Left renal pelvis (tissue), 4 donors: ENCODE measurements at regions not wholly inside any gene's neighbourhood (a gene's known extent, or its start where the extent isn't known, plus 50 kb on each side); places are given as distances from the start of the nearest gene placed in this dataset.

Experiments
- DNase-seq, 4 donors: peaks; one replicate each; pipeline ENCODE4 v3.0.0-alpha.2; 2013; ENCODE audit warnings: low read depth in 4 of 4, low spot score in 3 of 4

DNA sequence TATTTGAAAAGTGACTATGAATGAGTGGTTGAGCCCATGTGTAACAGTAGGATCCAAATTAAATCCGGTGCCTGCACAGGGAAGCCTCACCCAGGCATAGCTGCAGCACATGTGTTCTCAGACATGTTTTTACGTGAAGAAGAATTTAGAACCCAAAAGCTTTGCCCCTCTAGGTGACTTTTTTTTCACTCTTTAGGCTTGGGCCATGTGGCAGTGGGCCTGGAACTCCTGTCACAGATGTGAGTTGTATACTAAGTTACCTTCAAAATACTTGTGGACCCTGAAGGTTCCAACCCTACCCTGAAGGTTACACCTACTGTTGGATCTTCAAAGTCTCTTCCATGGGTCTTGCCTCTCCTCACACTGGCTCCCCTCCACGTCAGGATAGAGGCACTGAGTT is 146.6 kb downstream of the GAS1 start:
- no peak for DNase-seq

DNA sequence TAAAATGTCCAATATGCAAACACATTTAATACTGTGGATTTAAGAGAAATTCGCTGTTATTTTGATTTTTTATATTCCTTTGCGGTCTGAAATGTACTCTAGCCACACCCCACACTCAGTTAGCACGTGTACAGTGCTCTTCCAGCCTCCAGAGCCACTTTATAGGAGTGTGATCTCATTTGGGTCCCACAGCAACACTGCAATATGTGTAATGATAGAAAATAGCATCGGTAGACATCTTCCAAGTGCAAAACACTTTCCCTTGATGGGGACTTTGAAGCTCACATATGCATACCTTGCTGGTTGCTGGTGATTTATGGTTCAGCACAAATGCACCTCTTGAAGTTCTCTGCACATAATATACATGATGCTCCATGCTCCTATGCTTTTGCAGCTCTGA is 148.3 kb downstream of the GAS1 start:
- no peak for DNase-seq

DNA sequence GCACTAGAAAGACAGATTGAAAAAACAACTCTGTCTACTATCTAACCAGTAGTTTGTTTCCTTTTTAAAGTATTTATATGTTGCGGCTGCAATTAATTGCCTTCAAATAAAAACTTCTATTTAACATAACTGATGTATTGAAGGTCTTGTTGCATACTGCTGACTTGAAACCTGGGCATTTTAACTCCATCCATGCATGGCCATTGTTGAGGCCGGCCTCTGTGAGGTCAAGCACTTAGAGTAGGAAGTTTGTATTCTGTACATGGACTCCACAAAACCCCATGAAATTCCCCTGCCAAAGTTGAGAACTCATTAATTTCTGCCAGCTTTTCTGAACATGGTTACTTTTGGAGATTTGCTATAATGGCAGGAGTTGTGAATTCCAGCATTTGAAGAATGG is 150.6 kb downstream of the GAS1 start:
- DNase-seq: no peak

DNA sequence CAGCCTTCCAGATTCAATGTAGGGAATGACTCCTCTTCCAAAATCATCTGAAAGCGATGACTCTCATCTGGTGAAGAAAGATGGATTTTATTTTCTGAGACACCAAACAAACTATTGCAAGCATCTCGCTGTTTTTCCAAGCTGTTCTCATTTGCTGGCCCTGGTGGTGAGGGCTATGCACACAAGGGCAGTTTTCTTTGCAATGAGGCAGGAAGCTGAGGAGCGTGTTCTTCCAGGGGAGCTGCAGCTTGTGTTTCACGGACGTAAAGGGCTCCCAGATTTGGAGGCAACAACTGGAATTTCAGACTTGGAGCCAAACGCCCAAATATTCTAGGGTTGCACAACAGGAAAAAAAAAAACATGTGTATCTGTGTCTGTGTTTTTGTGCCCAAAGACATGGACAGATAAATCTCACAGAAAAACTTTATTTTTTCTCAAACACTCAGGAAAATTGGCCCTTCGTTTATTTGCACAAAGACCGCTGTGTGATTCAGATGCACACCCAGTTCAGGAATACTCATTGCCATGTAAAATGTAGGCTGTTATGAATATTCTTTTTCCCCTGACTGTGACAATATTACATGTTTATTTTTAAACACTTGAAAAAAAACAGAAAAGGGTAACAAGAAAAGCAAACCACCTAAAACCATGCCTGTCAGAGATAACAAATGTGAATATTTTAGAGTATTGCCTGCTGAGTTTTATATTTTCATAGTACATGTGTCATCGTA is 151.3 kb downstream of the GAS1 start:
- DNase-seq: no peak

DNA sequence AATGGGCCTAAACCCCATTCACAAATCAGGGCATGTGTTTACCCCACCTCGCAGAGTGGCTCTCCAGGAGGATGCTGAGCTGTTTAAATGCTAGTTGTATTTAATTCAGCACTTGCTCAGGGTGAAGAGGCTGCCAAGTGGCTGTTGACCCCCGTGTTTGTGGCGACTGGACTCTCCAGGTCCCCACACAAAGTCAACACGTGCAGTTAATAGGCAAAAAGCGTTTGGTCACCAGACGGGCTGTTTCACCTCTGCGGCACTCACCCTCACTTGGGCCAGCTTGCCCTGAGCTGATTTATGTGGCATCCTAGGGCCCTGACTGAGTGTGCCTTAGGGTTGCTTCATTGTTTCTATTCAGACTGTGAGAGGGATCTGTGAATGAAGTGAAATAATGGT is 152.3 kb downstream of the GAS1 start:
- DNase-seq: no peak

DNA sequence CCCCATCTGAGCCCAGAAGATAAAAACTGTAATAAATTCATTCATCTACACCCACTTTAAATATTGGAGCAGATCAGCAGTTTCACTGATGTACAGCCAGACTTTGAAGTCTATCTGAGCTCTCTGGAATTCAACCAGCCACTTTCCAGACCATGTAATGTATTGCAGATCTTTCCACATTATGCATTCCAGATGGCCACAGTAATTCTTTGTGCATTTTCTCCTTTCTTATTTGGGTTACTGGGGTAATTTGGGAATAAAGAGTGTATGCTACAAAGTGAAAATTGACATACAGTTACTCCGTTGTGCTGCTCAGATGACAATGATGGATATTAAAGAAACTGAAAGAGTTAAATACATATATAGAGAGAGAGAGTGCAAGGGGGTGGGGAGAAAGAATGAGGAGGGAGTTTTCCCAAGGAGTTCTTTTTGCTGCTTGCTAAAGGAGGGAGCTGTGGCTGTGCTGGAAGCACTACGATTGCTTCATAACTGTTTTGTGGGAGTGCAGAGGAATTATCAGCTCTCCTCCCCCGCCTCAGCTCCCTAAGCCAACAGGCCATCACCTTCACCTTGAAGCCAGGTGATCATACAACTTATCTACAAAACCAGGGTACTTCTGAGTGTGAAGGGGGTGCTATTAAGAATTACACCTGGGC is 152.8 kb downstream of the GAS1 start:
- no peak for DNase-seq

DNA sequence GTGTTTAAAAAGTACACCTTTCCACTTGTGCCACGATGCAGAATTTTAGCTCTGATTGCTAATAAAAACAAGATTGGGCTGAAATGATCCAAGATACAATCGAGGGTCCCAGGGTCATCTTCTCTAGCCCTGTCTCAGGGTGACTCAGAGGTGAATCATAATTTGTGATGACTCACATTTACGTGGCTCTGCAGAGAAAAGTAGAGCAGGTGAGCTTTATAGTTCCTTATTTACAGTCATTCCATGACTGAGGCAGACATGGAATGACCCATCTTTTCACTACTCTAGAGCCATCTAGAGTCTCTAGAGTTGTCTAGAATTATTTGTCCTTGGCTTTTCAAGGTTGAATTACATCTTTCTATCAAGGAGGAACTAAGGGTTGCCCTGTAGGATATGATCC is 155.2 kb downstream of the GAS1 start:
- DNase-seq: no peak

DNA sequence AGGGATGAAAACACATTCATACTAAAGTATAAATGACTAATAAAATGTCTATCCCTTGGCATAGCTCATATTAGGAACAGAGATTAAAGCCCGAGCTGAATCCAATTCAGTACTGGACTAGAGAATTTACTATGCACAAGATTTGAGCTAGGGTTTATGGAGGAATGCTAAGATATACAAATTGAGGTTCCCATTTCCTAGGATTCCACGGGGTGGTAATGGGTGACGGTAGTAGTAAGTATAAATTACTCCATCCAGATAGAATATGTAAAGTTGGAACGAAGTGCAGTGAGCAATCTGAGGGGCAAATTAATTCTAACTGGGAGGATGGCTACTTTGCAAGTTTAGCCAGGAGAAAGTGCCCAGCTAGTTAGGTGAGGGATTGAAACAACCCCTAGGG is 156.5 kb downstream of the GAS1 start:
- DNase-seq: no peak

DNA sequence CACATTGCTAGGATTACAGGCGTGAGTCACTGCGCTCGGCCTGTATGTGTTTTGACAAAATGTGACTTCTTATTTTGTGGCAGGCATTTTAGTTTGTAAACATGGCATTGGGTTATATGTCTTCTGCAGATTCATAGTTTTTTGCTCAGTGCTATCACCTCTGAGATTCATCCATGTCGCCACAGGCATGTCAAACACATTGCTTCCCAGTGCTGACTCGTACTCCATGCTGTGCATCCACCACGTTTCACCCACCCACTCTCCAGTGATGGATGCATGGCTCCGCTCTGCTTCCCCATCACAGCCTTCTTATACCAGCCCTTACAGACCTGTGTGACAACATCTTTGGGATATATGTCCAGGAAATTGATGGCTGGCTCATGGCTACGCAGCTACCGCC is 158.8 kb downstream of the GAS1 start:
- DNase-seq: no peak

DNA sequence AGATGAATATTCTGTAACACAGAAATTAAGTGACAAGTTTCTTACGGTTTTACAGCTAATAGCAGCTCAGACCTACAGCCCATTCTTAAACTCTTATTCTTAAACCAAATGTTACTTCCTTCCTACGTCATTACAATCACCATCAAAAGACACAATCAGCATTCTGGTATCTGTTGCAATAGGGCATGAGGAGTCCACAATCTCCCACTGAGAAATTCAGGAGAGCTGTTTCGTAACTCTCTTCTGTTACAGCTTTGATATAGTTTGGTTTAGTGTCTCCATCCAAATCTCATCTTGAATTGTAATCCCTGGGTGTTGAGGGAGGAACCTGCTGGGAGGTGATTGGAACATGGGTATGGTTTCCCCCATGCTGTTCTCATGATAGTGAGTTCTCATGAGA is 163.4 kb downstream of the GAS1 start:
- DNase-seq: no peak

DNA sequence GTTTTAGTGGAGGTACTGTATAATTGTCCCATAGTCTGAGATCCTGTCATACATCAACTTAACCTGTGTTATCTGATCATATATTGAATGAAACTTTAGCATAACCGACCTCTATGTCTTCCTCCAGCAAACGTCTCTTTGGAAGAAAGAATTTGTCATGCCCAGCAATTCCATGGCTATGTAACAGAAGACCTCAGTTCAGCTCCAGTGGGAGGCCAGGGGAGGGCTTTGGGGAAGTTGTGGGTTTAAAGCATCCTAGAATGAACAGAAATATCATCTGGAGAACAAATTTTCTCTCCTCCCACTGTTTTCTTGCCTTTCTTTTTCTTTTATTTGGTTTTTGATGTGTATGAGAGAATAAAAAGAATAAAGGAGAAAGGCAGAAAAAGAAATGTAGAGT is 164.5 kb downstream of the GAS1 start:
- no peak for DNase-seq

DNA sequence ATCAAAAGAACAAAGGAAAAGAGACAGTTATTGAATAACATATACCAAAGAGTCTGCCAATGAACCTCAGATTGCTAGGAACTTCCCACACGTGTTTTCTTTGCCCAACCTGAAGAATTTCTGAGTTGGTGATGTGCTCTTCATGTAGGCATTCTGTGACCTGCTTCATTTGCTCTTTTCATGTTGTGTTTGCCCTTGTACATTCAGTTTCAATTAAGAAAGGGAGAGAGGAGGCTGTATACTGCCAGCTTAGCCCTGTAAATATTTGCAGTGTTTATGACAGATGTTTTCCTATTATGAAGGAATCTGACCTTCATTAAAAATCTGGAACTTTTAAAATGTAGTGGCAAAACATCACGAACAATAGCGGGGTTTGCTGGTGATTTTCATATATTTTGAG is 168.5 kb downstream of the GAS1 start:
- DNase-seq: no peak

DNA sequence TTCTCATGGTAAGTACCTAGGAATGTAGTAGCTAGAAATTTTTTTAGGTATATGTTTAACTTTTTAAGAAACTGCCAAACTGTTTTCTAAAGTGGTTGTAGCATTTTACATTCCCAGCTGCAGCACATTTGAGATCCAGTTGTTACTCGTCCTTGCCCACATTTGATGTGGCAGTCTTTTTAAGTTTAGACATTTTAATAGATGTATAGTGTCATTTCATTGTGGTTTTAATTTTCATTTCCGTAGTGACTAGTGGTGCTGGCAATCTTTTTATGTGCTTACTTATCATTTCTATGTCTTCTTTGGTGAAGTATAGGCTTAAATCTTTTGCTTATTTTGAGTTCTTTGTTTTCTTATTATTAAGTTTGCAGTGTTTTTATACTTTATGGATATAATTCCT is 171.6 kb downstream of the GAS1 start:
- DNase-seq: no peak

DNA sequence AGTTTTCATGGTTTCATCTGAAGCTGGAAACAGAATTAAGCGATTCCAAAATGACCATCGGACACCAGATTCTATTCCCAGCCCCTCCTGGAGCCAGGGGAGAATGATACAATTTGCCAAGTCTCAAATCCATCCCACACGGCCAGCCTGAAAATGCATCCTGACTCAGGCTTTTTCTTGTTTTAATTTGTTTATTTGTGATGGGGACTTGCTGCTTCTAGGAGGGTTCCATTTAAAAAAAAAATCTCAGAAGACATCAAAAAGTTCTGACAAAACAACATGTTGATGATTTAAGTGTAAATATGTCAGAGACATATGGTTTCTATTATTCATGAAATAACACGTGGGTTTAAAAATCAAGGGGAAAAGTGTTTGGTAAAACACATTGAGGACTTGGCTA is 173.2 kb downstream of the GAS1 start:
- DNase-seq: no peak

DNA sequence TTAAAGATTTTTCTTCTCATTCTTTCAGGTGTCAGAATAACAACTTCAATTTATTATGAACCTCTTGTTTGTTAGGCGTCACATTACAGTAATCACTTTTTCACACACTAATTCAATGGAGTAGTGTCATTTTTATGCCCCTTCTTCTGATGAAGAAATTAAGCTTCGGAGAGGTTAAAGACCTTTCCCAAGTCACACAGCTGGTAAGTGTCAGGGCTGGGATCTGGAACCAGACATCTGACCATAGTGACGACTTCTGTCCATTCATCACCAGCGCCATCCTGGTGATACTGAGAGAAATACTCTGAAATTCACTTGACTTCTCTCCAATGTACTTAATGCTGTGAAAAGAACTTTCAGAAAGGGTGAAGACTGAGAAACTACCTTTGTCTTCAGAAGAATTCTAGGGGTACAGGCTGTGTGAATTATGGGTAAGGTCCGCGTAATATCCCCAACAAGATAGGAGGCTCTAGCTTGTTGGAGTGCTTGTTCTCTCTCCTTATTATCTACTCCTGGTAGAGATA is 173.8 kb downstream of the GAS1 start:
- no peak for DNase-seq

DNA sequence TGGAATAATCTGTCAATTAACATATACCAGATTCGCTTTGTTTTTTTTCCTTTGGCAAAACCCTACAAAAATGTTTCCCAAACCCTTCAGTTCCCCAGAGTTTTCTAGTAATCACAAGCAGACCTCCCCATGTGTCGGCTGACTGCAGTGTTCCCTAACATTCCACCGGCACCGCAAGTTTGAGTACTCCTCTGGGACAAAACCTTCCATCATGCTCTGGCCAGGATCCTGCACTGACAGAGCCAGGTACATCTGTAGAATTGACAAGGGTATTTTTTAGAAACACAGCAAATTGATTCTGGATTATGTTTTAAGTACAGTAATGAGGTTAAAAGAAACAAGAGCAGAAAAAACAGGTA is 174.7 kb downstream of the GAS1 start:
- no peak for DNase-seq

DNA sequence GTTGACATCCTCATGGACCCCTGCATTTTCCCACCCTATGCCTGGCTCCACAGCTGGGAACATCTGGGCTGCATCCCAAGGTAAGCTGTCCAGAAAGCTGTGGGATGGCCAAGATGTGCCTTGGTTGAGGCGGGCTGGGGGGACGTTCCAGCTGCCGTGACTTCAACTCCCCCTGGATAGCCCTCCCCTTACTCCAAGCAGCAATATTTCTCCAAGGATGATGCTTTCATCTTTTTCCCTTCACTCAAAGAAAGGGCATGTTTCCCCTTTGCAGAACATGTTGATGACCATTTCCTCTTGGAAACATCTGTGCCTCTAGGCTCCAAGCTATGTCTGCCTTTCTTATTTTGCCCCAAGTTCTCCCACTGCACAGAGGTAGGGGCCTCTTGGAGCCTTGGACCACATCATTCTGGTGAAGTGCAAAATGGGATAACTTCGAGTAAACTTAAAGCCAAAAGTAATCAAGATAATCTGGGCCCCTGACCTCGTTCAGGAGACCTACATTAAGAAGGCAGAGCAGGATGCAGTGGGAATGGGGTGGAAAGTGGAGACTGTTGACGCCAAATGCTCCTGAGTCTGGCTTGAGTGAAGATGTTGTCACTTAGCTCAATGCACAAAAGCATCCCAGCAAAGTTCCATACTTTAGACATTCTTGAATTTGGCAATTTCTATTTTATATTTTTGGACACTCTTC is 175.2 kb downstream of the GAS1 start:
- DNase-seq: no peak

DNA sequence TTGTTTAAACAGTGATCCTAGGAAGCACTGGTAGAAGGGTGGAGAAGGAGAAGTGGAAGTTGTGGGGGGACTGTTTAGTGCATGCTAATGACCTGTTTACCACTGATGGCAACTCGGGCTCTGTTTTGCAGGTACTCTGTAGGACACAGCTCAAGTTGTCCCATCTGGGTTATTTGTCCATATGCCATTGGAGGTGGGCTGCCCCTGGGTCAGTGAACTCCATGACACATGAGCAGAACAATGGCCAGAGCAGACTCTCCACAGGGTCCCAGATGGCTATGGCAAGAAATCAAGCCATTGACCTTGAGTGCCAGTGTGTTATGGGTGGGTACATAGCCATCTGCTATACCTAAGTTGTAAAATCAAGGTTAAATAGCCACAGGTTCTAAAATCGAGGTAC is 175.9 kb downstream of the GAS1 start:
- no peak for DNase-seq

DNA sequence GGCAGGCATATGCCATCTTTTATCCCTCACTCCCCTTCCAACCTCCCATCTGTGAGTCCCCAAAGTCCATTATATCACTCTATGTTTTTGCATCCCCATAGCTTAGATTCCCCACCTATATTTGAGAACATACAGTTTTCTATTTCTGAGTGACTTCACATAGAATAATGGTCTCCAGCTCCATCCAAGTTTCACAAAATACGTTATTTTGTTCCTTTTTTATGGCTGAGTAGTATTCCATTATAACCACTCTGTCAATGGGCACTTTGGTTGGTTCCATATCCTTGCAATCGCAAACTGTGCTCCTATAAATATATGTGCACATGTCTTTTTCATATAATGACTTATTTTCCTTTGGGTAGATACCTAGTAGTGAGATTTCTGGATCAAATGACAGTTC is 178.6 kb downstream of the GAS1 start:
- DNase-seq: no peak

DNA sequence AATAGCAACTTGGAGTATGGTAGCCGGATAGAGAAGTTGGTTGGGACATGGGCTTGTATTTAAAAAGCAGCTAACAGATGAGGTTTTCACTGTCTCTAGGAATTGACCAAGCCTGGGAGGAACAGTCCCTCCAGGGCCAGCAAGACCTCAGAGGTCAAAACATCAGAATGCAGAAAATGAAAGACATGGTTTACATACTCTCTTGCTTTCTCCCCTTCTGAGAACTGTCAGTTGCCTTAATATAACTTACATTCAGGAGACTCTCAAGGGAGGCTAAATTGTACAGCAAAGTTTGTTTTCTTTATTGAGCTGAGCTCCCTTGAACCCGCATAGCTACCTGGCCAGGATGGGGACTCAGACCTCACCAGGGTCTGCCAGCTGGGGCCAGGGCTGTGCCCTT is 179.3 kb downstream of the GAS1 start:
- DNase-seq: no peak

DNA sequence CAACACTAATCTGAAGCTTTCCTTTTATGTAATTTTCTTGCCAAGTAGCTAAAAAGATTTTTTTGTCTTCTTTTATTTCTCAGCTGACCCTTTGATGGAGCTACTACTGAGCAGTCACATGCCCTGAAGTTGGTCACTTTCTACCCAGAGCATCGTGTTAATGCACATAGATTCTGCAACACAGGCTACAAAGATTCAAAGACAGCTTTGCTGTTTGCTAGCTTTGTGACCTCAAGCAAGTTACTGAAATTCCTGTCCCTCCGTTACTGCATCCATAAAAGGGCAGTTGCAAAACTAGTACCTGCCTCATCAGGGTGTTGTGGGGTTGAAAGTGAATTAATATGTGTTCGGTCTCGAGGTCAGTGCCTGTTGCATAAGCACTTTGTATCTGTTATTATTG is 179.9 kb downstream of the GAS1 start:
- DNase-seq: no peak

DNA sequence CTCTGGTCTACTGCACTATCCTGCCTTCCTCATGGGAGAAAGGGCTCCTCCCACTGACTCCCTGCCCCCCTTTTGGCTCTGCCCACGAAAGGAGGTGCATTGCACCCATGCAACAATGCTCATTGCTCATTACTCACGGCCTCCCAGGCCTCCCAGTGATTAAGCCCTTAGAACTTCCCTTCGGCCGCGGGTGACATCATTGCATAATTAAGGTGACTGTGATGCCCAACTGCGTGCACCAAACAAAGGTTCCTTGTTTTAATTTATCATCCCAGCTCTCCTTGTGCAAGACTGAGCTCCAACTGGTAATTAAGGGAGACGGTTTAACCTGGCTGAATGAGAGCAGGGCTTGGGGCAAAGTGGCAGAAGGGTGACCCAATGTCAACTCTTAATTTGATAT is 180.4 kb downstream of the GAS1 start:
- no peak for DNase-seq
